HEK293T (cell line): ENCODE measurements at regions not wholly inside any gene's neighbourhood (a gene's known extent, or its start where the extent isn't known, plus 50 kb on each side); places are given as distances from the start of the nearest gene placed in this dataset.

Experiments
- ARNT ChIP-seq: fragments of 450-650 bp; IDR thresholded peaks from 2 replicates; pipeline ENCODE4 v1.6.1; 2017; ENCODE audit warnings: mild to moderate bottlenecking
- BHLHE40 ChIP-seq: fragments of 450-650 bp; IDR thresholded peaks from 2 replicates; pipeline ENCODE4 v1.6.1; 2016; ENCODE audit warnings: mild to moderate bottlenecking, moderate library complexity, borderline replicate concordance
- CTBP1 ChIP-seq: fragments of 450-650 bp; IDR thresholded peaks from 2 replicates; pipeline ENCODE4 v1.6.1; 2016; ENCODE audit warnings: borderline replicate concordance
- ELF4 ChIP-seq: fragments of 450-650 bp; IDR thresholded peaks from 2 replicates; pipeline ENCODE4 v1.6.1; 2017; ENCODE audit warnings: antibody characterized with exemption
- FOXA1 ChIP-seq: fragments of 450-650 bp; IDR thresholded peaks from 2 replicates; pipeline ENCODE4 v1.6.1; 2016; ENCODE audit warnings: mild to moderate bottlenecking
- FOXK2 ChIP-seq: fragments of 450-650 bp; IDR thresholded peaks from 2 replicates; pipeline ENCODE4 v1.6.1; 2016; ENCODE audit warnings: mild to moderate bottlenecking
- FOXM1 ChIP-seq: fragments of 450-650 bp; IDR thresholded peaks from 2 replicates; pipeline ENCODE4 v1.6.1; 2017; ENCODE audit warnings: mild to moderate bottlenecking, borderline replicate concordance
- HDGF ChIP-seq: fragments of 450-650 bp; IDR thresholded peaks from 2 replicates; pipeline ENCODE4 v1.6.1; 2017; ENCODE audit warnings: antibody characterized with exemption, borderline replicate concordance
- L3MBTL2 ChIP-seq: fragments of 450-650 bp; conservative IDR thresholded peaks from 2 replicates; pipeline ENCODE4 v1.6.1; 2016; ENCODE audit warnings: mild to moderate bottlenecking
- LEF1 ChIP-seq: fragments of 450-650 bp; IDR thresholded peaks from 2 replicates; pipeline ENCODE4 v1.6.1; 2017; ENCODE audit warnings: mild to moderate bottlenecking, borderline replicate concordance
- NFRKB ChIP-seq: fragments of 450-650 bp; IDR thresholded peaks from 2 replicates; pipeline ENCODE4 v1.6.1; 2016; ENCODE audit warnings: mild to moderate bottlenecking, moderate library complexity
- SP1 ChIP-seq: fragments of 450-650 bp; IDR thresholded peaks from 2 replicates; pipeline ENCODE4 v1.6.1; 2017
- SUZ12 ChIP-seq: fragments of 450-650 bp; IDR thresholded peaks from 2 replicates; pipeline ENCODE4 v1.6.1; 2016; ENCODE audit warnings: mild to moderate bottlenecking
- TARDBP ChIP-seq: fragments of 450-650 bp; IDR thresholded peaks from 2 replicates; pipeline ENCODE4 v1.6.1; 2016

DNA sequence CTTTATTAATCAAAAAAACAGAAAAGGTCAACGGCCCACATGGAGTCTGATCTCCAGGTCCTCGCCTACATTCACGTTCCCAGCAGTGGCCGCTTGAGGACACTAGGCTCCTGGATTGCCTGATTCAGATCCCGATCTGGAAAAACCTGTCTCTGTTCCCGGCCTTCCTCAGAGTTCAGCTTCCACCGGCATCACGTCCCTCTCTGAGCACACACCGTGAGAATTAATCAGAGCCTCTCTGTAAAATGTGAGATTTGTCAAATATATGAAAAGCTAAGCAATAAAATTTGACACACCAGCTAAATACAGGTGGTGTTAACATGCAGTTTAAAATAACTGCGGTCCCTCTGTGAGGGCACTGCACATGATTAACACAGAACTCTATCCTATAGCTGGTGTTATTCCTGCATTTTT is 122.8 kb upstream of the COL21A1 start:
- TF ChIP-seq LEF1 = no peak
- no peak for TF ChIP-seq SP1
- no peak for TF ChIP-seq SUZ12
- TF ChIP-seq ELF4 = no peak
- no peak for TF ChIP-seq FOXK2
- no peak for TF ChIP-seq TARDBP
- no peak for TF ChIP-seq BHLHE40
- no peak for TF ChIP-seq CTBP1
- TF ChIP-seq FOXM1 = no peak
- no peak for TF ChIP-seq FOXA1
- TF ChIP-seq NFRKB = no peak
- TF ChIP-seq ARNT = no peak
- no peak for TF ChIP-seq HDGF
- TF ChIP-seq L3MBTL2 = no peak
